ENCODE measurements at regions not wholly inside any gene's neighbourhood (a gene's known extent, or its start where the extent isn't known, plus 50 kb on each side); places are given as distances from the start of the nearest gene placed in this dataset.
"Not testable (repeated sequence)": the region's sequence is repeated elsewhere in the genome, so short reads cannot be mapped to it uniquely, and the experiment has no call there.

- DNase-seq (ENCODE audit: low read depth in 3 of 3): no peak
Measured at GRCh38 chr20:11502671-11503070, 415.0 kb upstream of the BTBD3 start.

DNA sequence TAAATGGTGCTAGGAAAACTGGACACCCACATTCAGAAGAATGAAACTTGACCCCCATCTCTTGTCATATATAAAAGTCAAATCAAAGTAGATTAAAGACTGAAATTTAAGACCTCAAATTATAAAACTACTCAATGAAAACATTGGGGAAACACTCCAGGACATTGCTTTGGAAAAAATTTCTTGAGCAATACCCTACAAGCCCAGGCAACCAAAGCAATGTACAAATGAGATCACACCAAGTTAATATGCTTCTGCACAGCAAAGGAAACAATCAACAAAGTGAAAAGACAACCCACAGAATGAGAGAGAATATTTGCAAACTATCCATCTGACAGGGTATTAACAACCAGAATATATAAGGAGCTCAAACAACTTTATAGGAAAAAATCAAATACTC, 407.9 kb upstream of the BTBD3 start:
- no peak for DNase-seq (ENCODE audit: low read depth in 3 of 3)

DNA sequence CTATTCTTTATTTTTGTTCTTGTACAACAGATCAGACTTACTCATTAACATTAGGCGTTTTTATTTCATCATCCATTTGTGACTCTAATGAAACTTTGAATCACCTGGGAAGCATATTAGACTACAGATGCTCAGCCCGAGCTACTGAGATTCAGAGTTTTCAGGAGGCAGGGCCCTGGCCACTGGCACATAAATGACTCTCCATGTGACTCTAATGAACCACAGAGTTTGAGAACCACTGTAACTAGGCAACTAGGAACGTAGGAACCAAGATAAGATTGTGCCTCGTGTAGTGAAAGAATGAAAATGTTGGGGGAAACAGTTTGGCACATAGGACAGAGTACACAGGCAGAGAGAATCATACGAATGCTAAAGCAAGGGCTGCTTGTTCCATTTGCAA, 405.9 kb upstream of the BTBD3 start:
- DNase-seq (ENCODE audit: low read depth in 3 of 3): no peak

DNA sequence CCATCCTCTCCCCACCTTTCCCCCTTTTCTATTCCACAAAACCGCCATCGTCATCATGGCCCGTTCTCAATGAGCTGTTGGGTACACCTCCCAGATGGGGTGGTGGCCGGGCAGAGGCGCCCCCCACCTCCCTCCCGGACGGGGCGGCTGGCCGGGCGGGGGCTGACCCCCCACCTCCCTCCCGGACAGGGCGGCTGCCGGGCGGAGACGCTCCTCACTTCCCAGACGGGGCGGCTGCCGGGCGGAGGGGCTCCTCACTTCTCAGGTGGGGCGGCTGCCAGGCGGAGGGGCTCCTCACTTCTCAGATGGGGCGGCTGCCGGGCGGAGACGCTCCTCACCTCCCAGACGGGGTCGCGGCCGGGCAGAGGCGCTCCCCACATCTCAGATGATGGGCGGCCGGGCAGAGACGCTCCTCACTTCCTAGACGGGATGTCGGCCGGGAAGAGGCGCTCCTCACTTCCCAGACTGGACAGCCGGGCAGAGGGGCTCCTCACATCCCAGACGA, 404.4 kb upstream of the BTBD3 start:
- not testable (repeated sequence) for DNase-seq (ENCODE audit: low read depth in 3 of 3)

DNA sequence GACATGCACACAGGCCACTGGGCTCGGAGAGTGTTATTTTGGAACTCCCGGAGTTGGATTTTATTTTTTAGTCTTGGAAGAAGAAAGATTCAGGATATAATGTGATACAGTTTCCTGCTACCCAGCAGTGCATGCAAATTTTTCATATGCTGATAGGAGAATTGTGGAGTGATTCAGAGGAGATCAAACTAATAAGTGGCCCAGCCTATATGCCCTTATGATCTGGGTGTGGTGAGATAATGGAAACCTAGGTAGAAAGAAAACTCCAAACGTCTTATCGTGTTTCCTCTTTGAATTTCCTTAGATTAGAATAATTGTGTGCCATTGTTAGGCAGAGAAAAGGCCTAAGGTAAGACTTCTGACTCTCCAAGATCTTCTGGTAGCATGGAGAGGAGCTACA, 401.2 kb upstream of the BTBD3 start:
- no peak for DNase-seq (ENCODE audit: low read depth in 3 of 3)

GRCh38 chr20:11520596-11520995, 397.1 kb upstream of the BTBD3 start:
- no peak for DNase-seq (ENCODE audit: low read depth in 3 of 3)

DNA sequence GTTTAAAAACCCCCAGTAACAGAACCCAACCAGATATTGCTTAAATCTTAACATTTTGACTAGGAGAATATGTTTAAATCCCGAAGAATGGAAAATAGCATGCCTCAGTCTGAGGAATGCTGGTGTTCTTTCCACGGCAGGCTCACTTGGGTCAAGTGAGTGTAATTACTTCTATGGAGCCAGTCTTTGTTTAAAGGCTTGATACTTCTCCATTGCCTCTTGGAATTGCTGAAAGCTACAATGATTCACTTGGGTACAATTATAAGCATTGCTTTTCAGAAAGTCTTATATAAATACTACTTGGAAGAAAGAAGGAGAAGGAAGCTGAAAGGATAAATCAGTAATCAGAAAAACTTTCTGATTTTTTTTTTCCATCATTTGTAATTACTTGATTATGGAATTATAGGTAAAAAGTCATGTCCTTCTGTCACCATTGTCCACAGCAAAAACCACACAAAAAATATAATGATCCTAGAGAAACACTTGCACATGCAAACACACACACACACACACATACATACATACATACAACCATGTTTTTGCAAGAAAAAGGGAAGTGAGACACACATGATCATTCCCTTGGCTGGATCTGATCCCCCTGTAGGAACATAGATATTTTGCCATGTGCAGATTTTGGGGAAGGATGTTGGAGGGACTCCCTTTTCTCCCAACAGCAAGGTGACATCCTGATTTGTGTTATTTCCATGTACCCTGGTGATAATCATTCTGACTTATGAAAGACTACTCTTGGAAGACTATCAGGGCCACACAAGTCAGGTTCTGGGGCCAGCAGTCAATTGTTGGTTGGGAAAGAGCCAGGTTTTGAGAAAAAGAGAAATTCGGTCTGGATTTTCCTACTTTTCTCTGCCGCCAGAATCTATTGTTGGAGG, 396.0 kb upstream of the BTBD3 start:
- no peak for DNase-seq (ENCODE audit: low read depth in 3 of 3)

DNA sequence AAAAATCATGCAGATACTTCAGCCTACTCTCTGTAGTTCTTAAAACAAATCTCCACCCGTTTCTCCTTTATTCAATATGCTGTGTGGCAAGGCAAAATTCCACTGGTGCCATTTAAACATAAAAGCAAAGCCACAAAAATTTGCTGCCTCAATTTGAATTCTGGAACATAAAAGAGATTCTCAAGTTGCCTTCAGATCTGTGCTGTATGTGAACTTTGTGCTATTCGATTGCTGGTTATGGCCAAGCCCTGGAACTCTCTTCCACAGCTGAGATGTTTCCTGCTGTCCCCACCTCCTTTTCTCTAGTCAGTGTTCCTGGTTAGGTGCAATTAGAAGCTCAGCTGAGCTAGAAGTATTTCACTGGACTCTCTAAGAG, 395.3 kb upstream of the BTBD3 start:
- no peak for DNase-seq (ENCODE audit: low read depth in 3 of 3)

DNA sequence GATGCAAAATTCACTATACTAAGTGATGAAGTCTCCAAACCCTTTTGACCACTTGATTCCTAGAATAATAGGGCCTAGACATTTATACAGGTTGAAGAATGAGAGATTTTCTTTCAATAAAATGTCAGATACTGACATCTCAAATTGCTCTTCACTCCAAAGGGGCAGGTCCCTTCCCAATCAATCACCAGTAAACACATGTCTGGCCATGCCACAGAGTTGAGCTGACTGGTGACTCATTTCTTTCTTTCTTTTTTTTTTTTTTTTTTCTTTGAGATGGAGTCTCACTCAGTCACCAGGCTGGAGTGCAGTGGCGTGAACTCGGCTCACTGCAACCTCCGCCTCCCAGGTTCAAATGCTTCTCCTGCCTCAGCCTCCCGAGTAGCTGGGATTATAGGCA, 388.6 kb upstream of the BTBD3 start:
- no peak for DNase-seq (ENCODE audit: low read depth in 3 of 3)

DNA sequence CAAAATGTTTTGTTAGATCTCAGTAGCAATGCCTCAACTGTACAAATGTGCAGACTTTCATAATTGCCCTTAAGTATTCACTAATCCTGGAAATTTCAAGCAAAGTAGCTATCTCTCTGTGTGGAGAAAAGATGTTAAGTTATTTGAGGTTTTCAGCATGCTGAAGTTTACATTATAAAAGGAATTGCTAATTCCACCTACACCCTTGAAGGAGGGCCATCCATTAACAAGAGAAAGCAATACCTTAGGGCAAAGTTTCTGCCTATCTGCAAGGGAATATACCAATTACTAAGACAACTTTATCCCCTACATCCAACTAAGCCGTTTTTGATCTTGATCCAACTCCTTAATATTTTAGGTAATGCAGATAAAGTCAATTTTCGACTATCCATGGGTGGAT, 380.7 kb upstream of the BTBD3 start:
- no peak for DNase-seq (ENCODE audit: low read depth in 3 of 3)

GRCh38 chr20:11539450-11539849, 378.2 kb upstream of the BTBD3 start:
- DNase-seq (ENCODE audit: low read depth in 3 of 3): no peak

DNA sequence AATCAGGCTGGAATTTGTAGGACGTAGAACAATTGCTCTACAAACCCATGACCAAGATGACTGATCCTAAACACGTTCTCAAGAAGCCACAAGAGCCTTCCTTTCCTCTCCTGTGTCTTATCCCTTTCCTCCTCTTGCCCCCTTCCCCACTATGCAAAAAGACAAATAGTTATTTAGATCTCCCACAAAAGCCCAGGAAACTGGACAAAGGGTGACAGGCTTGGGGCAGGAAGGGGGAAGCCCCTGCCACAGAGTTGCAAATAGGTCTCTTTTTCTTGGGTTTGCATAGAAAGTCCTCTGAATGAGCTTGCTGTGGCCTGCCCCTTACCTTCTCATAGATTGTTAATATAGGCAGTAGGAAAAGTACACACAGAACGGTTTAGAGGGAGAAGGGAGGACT, 377.1 kb upstream of the BTBD3 start:
- DNase-seq (ENCODE audit: low read depth in 3 of 3): no peak

DNA sequence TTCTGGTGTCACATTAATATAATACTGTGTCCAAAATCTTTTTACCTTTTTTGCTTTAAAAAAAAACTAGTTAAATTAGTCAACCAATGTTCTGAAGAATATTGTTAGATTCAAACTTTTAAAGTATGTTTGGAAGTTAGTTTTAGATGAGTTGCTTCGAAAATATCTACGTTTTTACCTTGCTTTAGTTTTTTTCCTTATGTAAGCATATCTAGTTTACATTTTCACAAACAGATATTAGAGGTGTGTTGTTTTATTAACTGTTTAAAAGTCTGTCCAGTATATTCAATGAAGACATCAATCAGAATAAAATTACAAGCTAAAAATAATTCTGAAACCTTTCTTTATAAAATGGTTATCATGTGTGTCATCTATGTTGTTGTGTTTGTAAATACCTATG, 375.0 kb upstream of the BTBD3 start:
- no peak for DNase-seq (ENCODE audit: low read depth in 3 of 3)

- DNase-seq (ENCODE audit: low read depth in 3 of 3): no peak
Measured at GRCh38 chr20:11544029-11544678, 373.5 kb upstream of the BTBD3 start.

GRCh38 chr20:11546939-11547338, 370.8 kb upstream of the BTBD3 start:
- no peak for DNase-seq (ENCODE audit: low read depth in 3 of 3)

GRCh38 chr20:11549172-11550103, 368.3 kb upstream of the BTBD3 start:
- DNase-seq (ENCODE audit: low read depth in 3 of 3): no peak

DNA sequence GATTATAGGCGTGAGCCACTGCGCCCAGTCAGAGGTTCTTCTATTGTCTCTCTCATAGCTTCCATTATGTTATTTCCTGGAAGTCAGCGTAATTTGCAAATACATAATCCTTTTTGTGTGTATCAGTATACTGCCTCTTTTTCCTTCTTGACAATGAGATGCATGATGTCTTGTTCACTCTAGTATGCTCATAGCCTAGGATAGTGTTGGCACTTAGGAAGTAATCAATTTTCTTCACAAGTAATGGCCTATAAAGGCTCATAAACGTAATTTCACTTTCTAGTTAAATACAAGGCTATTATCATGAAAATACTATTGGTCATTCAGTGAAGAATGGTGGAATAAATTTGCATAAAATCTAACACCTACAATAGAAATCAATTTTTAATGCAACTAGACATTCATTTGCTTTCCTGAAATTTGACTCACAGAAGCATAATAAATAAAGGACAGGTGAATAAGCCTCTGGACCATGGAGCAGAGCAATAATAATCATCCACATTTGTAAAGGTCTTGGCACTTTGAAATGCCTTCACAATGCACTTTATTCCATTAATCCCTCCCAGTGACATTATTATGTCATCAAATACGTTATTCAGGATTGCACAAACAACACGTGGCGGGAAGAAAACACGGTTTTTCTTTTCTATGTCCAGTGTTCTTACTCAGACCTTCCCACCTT, 366.9 kb upstream of the BTBD3 start:
- no peak for DNase-seq (ENCODE audit: low read depth in 3 of 3)

- no peak for DNase-seq (ENCODE audit: low read depth in 3 of 3)
Measured at GRCh38 chr20:11551479-11551878, 366.2 kb upstream of the BTBD3 start.

GRCh38 chr20:11553603-11554002, 364.1 kb upstream of the BTBD3 start:
- no peak for DNase-seq (ENCODE audit: low read depth in 3 of 3)

DNA sequence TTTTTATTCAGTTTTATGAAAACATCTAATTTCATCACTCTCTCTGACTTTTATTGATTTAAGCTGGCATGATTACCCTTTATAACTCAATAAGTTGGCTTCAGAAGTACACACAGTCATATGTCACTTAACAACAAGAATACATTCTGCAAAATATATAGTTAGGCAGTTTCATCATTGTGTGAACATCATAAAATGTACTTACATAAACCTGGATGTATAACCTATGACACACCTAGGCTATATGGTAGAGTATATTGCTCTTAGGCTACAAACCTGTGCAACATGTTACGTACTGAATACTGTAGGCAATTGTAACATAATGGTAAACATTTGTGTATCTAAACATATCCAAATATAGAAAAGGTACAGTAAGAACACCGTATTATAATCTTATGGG, 362.2 kb upstream of the BTBD3 start:
- no peak for DNase-seq (ENCODE audit: low read depth in 3 of 3)

- no peak for DNase-seq (ENCODE audit: low read depth in 3 of 3)
Measured at GRCh38 chr20:11556410-11556809, 361.3 kb upstream of the BTBD3 start.

DNA sequence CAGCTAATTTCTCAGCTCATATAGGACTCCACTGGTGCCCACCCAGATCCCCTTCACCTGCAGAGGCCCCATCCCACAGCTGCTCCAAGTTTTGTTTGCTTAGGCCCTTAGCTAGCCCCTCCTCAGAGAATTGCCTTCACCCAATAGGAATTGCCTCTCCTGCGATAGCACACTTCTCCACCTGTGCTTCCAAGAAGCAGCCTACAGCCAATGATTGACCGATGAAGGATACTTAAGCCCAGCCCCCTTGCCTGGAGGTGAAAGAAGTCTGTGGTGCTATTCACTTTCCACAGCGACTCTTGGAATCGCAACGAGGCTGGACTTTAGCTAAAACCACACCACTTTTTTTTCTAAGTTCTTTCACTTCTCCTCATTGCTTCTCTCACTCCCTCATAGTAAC, 353.2 kb upstream of the BTBD3 start:
- DNase-seq (ENCODE audit: low read depth in 3 of 3): no peak

All from stimulated activated CD4-positive, alpha-beta T cell treated with anti-CD3 and anti-CD28 coated beads, TNF-alpha, amount 100 ng/mL, for 48 hours (primary cell).